ENCODE measurements at regions not wholly inside any gene's neighbourhood (a gene's known extent, or its start where the extent isn't known, plus 50 kb on each side); places are given as distances from the start of the nearest gene placed in this dataset.

DNA sequence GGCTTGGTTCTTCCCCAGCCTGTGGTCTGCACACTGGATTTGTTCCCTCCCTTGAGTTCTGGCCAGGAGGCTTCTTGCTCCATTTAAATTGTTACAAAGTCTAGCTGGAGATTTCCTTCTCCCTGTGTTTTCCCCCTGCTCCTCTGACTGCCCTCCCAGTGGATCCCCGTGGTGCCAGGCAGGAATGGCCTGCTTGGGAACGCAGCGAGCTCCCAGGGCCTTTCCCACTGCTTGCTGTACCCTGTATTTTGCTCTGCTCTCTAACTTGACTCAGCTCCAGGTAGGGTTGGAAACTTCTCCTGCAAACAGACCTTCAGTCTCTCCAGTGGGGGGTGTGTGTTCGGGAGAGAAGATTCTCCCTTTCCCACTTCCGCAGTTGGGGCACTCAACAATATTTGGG lies 349.2 kb upstream of the FBXO33 start:
- Histone ChIP-seq H3K9me3 (ENCODE audit: low read length) (no peaks in the 10 kb centered on the region), H3K79me2 (ENCODE audit: insufficient read depth, low read length) (no peaks in the 10 kb centered on the region), H3K4me3 (replicated peaks in 1 of 3; ENCODE audit: insufficient read depth in 1 of 3, low read depth in 2 of 3, low read length in 3 of 3) (no peak overlapping the region), H3K4me2 (ENCODE audit: low read depth, low read length) (no peak overlapping the region), H3K27ac (ENCODE audit: extremely low read length, insufficient read depth, low read length) (no peak overlapping the region), H3K9ac (ENCODE audit: insufficient read depth, low read depth, low read length) (no peak overlapping the region), H3K36me3 (replicated peaks in 1 of 2; ENCODE audit: control insufficient read depth in 1 of 2, insufficient read depth in 2 of 2, low read length in 2 of 2) (no peaks in the 10 kb centered on the region), H3K27me3 (ENCODE audit: control insufficient read depth in 1 of 2, insufficient read depth in 2 of 2, low read length in 2 of 2) (no peaks in the 10 kb centered on the region), H2AFZ (ENCODE audit: low read length) (no peak overlapping the region), H4K20me1 (ENCODE audit: insufficient read depth, low read length) (no peaks in the 10 kb centered on the region), H3K4me1 (ENCODE audit: insufficient read depth, low read length) (no peaks in the 10 kb centered on the region)
- in situ Hi-C loops (cut with HindIII; ENCODE audit: extremely low pct_ligation_motif_present, low pct_unique_long_range_greater_than_20kb), result no loop called here
- FAIRE-seq (no peak), ATAC-seq (peak; percentile 71), DNase-seq (ENCODE audit: low spot score) (no peak)
- 10% methylated on average over 5 of the region's 5 CpGs for WGBS (ENCODE audit: low lambda C conversion rate)
- ChIA-PET CTCF (ENCODE audit: low intra/inter-chr PET ratio, low total read pairs) (no interaction called here), POLR2A (no interaction called here)
- intact Hi-C loops (cut with micrococcal nuclease; ENCODE audit: unreplicated experiment), result no loop called here
- no TSS peak for BruUV-seq (replicated peaks)
- TF ChIP-seq, protein P1, sequence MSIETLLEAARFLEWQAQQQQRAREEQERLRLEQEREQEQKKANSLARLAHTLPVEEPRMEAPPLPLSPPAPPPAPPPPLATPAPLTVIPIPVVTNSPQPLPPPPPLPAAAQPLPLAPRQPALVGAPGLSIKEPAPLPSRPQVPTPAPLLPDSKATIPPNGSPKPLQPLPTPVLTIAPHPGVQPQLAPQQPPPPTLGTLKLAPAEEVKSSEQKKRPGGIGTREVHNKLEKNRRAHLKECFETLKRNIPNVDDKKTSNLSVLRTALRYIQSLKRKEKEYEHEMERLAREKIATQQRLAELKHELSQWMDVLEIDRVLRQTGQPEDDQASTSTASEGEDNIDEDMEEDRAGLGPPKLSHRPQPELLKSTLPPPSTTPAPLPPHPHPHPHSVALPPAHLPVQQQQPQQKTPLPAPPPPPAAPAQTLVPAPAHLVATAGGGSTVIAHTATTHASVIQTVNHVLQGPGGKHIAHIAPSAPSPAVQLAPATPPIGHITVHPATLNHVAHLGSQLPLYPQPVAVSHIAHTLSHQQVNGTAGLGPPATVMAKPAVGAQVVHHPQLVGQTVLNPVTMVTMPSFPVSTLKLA (IDR thresholded peaks at IDR 0.05), result no peak
- TF ChIP-seq ZNF329 (CRISPR knock-in tag; IDR thresholded peaks at IDR 0.05; ENCODE audit: low read depth), result peak; percentile 2; the same call in 1 of the 2 replicates
- no peak for TF ChIP-seq ZNF749 (CRISPR knock-in tag; IDR thresholded peaks at IDR 0.05; ENCODE audit: borderline replicate concordance)
- TF ChIP-seq ZNF556 (CRISPR knock-in tag; IDR thresholded peaks at IDR 0.05; ENCODE audit: borderline replicate concordance), result peak; percentile 43; the same call in 1 of the 2 replicates

DNA sequence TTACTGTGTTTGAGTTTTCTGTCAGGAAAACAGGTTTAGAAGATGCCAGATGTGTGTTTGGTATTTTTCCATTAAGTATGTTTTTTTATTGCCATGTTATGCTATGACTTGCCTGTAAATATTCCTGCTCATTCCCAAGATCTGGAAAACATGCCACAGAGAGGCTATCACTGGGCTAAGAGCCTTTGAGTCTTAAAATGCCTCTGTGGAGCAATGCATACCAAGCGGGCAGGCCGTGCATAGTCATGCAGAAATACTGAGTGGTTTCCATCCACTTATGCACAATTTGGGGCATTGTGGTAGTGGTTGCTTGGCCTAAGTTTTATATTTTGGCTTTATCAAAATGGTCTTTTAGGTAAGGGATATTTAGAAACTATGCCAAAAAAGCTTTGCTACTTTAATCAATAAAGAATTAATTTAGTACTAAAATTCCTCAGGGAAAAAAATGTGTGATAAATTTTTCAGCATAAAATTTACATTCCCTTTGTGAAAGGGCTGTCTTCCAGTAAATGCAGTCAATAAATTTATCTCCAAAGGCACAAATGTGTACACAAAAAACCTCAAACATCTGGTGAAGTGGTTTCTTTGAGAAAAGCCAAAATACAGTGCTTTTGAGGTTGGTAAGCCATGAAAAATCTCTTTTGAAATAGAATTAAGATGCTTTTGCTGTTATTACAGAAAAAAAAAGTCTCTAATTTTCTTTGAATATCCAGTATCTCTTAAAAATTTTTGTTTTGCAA lies 341.3 kb upstream of the FBXO33 start:
- POLR2A ChIA-PET, result no interaction called here
- 54% methylated on average over 2 of the region's 2 CpGs for WGBS (ENCODE audit: low lambda C conversion rate)
- Histone ChIP-seq H3K36me3 (replicated peaks in 1 of 2; ENCODE audit: control insufficient read depth in 1 of 2, insufficient read depth in 2 of 2, low read length in 2 of 2) (no peaks in the 10 kb centered on the region), H3K9me3 (ENCODE audit: low read length) (no peaks in the 10 kb centered on the region), H3K4me2 (ENCODE audit: low read depth, low read length) (no peak overlapping the region), H3K4me1 (ENCODE audit: insufficient read depth, low read length) (no peaks in the 10 kb centered on the region), H3K79me2 (ENCODE audit: insufficient read depth, low read length) (no peaks in the 10 kb centered on the region), H3K27me3 (ENCODE audit: control insufficient read depth in 1 of 2, insufficient read depth in 2 of 2, low read length in 2 of 2) (no peaks in the 10 kb centered on the region), H3K27ac (ENCODE audit: extremely low read length, insufficient read depth, low read length) (no peak overlapping the region), H3K4me3 (replicated peaks in 1 of 3; ENCODE audit: insufficient read depth in 1 of 3, low read depth in 2 of 3, low read length in 3 of 3) (no peak overlapping the region), H2AFZ (ENCODE audit: low read length) (no peak overlapping the region), H4K20me1 (ENCODE audit: insufficient read depth, low read length) (no peaks in the 10 kb centered on the region), H3K9ac (ENCODE audit: insufficient read depth, low read depth, low read length) (no peak overlapping the region)
- in situ Hi-C loops (cut with HindIII; ENCODE audit: extremely low pct_ligation_motif_present, low pct_unique_long_range_greater_than_20kb) (no loop called here), intact Hi-C loops (cut with micrococcal nuclease; ENCODE audit: unreplicated experiment) (no loop called here)
- FAIRE-seq (no peak), DNase-seq (ENCODE audit: low spot score) (no peak), ATAC-seq (no peak)
- CTCF ChIA-PET (ENCODE audit: low intra/inter-chr PET ratio, low total read pairs), result no interaction called here
- no TSS peak for BruUV-seq (replicated peaks)
- TF ChIP-seq ZFP41 (CRISPR knock-in tag; IDR thresholded peaks at IDR 0.05; ENCODE audit: borderline replicate concordance) (no peak), MIER2 (CRISPR knock-in tag; IDR thresholded peaks at IDR 0.05) (no peak), MAFK (conservative IDR thresholded peaks at IDR 0.05 in 1 of 2, IDR thresholded peaks at IDR 0.05 in 1 of 2; ENCODE audit: low read length in 2 of 2) (no peak), BRCA1 (CRISPR knock-in tag; IDR thresholded peaks at IDR 0.05) (no peak), RXRA (CRISPR knock-in tag; IDR thresholded peaks at IDR 0.05) (no peak), NKX3-1 (CRISPR knock-in tag; IDR thresholded peaks at IDR 0.05) (no peak), NR1H2 (CRISPR knock-in tag; IDR thresholded peaks at IDR 0.05; ENCODE audit: borderline replicate concordance, low read depth) (no peak)
- TF ChIP-seq, protein P2, sequence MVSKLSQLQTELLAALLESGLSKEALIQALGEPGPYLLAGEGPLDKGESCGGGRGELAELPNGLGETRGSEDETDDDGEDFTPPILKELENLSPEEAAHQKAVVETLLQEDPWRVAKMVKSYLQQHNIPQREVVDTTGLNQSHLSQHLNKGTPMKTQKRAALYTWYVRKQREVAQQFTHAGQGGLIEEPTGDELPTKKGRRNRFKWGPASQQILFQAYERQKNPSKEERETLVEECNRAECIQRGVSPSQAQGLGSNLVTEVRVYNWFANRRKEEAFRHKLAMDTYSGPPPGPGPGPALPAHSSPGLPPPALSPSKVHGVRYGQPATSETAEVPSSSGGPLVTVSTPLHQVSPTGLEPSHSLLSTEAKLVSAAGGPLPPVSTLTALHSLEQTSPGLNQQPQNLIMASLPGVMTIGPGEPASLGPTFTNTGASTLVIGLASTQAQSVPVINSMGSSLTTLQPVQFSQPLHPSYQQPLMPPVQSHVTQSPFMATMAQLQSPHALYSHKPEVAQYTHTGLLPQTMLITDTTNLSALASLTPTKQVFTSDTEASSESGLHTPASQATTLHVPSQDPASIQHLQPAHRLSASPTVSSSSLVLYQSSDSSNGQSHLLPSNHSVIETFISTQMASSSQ (IDR thresholded peaks at IDR 0.05; ENCODE audit: low read depth), result no peak
- TF ChIP-seq, protein P2 (CRISPR knock-in tag; IDR thresholded peaks at IDR 0.05; ENCODE audit: borderline replicate concordance), result no peak

Data from HepG2 (cell line).